Breast epithelium (tissue), 4 donors: ENCODE measurements at regions not wholly inside any gene's neighbourhood (a gene's known extent, or its start where the extent isn't known, plus 50 kb on each side); places are given as distances from the start of the nearest gene placed in this dataset.
A peak's percentile ranks its signal among the peaks of the same experiment; 100 is the strongest.

Experiments used
- DNase-seq, 2 donors: peaks; one replicate each; pipeline ENCODE4 v3.0.0-alpha.2; 2019; ENCODE audit warnings: low spot score in 2 of 2
- H3K27ac ChIP-seq, 2 donors: fragments of 200-600 bp; sonication (generic) in 1 of 2; one replicate each; pipeline ENCODE4 v1.5.1; 2016 to 2019; ENCODE audit warnings: mild to moderate bottlenecking in 1 of 2
- H3K27me3 ChIP-seq, 2 donors: fragments of 200-600 bp; sonication (generic) in 1 of 2; one replicate each; pipeline versions ENCODE4 v1.5.1 to v1.6.0; 2017 to 2019; ENCODE audit warnings: control low read depth in 1 of 2, mild to moderate bottlenecking in 1 of 2
- H3K36me3 ChIP-seq: fragments of 200-600 bp; one replicate; pipeline ENCODE4 v1.5.1; 2019
- H3K4me1 ChIP-seq, 2 donors: fragments of 200-600 bp; sonication (generic); one replicate each; pipeline ENCODE4 v1.5.1; 2016 to 2019; ENCODE audit warnings: control low read depth in 1 of 2
- H3K4me3 ChIP-seq, 3 donors: fragments of 200-600 bp; sonication (generic); 1 replicate in 2 of 3; 2 replicates in 1 of 3; pipeline ENCODE4 v1.5.1; 2016 to 2019; ENCODE audit warnings: mild to moderate bottlenecking in 3 of 3, moderate library complexity in 2 of 3
- H3K9me3 ChIP-seq, 2 donors: fragments of 200-600 bp; sonication (generic) in 1 of 2; one replicate each; pipeline ENCODE4 v1.5.1; 2016 to 2019; ENCODE audit warnings: control low read depth in 1 of 2
- CTCF ChIP-seq, 3 donors: fragments of 450-650 bp; IDR thresholded peaks; one replicate each; pipeline ENCODE4 v1.5.1; 2016 to 2017; ENCODE audit warnings: antibody characterized with exemption in 3 of 3, mild to moderate bottlenecking in 3 of 3, moderate library complexity in 3 of 3
- POLR2A ChIP-seq: fragments of 450-650 bp; IDR thresholded peaks from one replicate; pipeline ENCODE4 v1.6.1; 2016; ENCODE audit warnings: antibody characterized with exemption, mild to moderate bottlenecking, moderate library complexity
- POLR2AphosphoS5 ChIP-seq, 3 donors: sonication (generic); formaldehyde crosslinking; IDR thresholded peaks; one replicate each; pipeline ENCODE4 v1.6.1; 2017; ENCODE audit warnings: antibody characterized with exemption in 3 of 3
- intact Hi-C: fragments of 100-400 bp; cut with DNase I; formaldehyde crosslinking; loops from one replicate; pipeline ENCODE4 v1.15.1; 2023; ENCODE audit warnings: low total_unique reads

- no peak for TF ChIP-seq POLR2A
- peak in 1 of 3 donors; percentile 16 for TF ChIP-seq CTCF (IDR thresholded peaks at IDR 0.05)
- peak in 1 of 3 donors; percentile 11 for TF ChIP-seq POLR2AphosphoS5 (IDR thresholded peaks at IDR 0.05)
- Histone ChIP-seq H3K36me3 (no peaks in the 10 kb centered on the region), H3K27me3 (no peaks in the 10 kb centered on the region), H3K9me3 (no peaks in the 10 kb centered on the region), H3K27ac (no peak overlapping the region), H3K4me1 (no peaks in the 10 kb centered on the region), H3K4me3 (no peak overlapping the region)
- DNase-seq: peak in 1 of 2 donors; percentile 64
- intact Hi-C loops: loop anchor here (5.0 kb wide), 1 partner anchor 1060 kb away; no protein-coding TSS in a partner anchor
These were observed 714.8 kb downstream of the DHX35 start for GRCh38 chr20:39676857-39677391.

- Histone ChIP-seq H3K9me3 (no peaks in the 10 kb centered on the region), H3K4me3 (no peak overlapping the region), H3K4me1 (no peaks in the 10 kb centered on the region), H3K27me3 (no peaks in the 10 kb centered on the region), H3K27ac (no peak overlapping the region), H3K36me3 (no peaks in the 10 kb centered on the region)
- DNase-seq: no peak
- TF ChIP-seq CTCF (IDR thresholded peaks at IDR 0.05) (no peak), POLR2A (no peak), POLR2AphosphoS5 (IDR thresholded peaks at IDR 0.05) (no peak)
- intact Hi-C loops: loop anchor here (5.0 kb wide), 1 partner anchor 1061 kb away; no protein-coding TSS in a partner anchor
These were observed 714.1 kb downstream of the DHX35 start for GRCh38 chr20:39676241-39676640.

- H3K36me3 ChIP-seq: no peaks in the 10 kb centered on the region
- no peaks in the 10 kb centered on the region for H3K4me1 ChIP-seq
- no peak for TF ChIP-seq POLR2AphosphoS5 (IDR thresholded peaks at IDR 0.05)
- no peak for TF ChIP-seq CTCF (IDR thresholded peaks at IDR 0.05)
- TF ChIP-seq POLR2A: no peak
- intact Hi-C loops: loop anchor here (5.0 kb wide), 1 partner anchor 1062 kb away; no protein-coding TSS in a partner anchor
- no peak overlapping the region for H3K4me3 ChIP-seq
- no peak overlapping the region for H3K27ac ChIP-seq
- no peak for DNase-seq
- H3K9me3 ChIP-seq: no peaks in the 10 kb centered on the region
- no peaks in the 10 kb centered on the region for H3K27me3 ChIP-seq
These were observed 712.7 kb downstream of the DHX35 start for GRCh38 chr20:39674842-39675241.

- Histone ChIP-seq H3K27ac (no peak overlapping the region), H3K4me3 (no peak overlapping the region), H3K27me3 (no peaks in the 10 kb centered on the region), H3K4me1 (no peaks in the 10 kb centered on the region), H3K36me3 (no peaks in the 10 kb centered on the region), H3K9me3 (no peaks in the 10 kb centered on the region)
- intact Hi-C loops: no loop called here
- DNase-seq: no peak
- TF ChIP-seq POLR2A: no peak
- TF ChIP-seq POLR2AphosphoS5 (IDR thresholded peaks at IDR 0.05): no peak
- no peak for TF ChIP-seq CTCF (IDR thresholded peaks at IDR 0.05)
These were observed 708.8 kb downstream of the DHX35 start for GRCh38 chr20:39670988-39671387.

- DNase-seq: no peak
- intact Hi-C loops: no loop called here
- Histone ChIP-seq H3K27me3 (no peaks in the 10 kb centered on the region), H3K4me3 (no peak overlapping the region), H3K4me1 (no peaks in the 10 kb centered on the region), H3K36me3 (no peaks in the 10 kb centered on the region), H3K9me3 (no peaks in the 10 kb centered on the region), H3K27ac (no peak overlapping the region)
- no peak for TF ChIP-seq CTCF (IDR thresholded peaks at IDR 0.05)
- no peak for TF ChIP-seq POLR2A
- TF ChIP-seq POLR2AphosphoS5 (IDR thresholded peaks at IDR 0.05): no peak
These were observed 707.5 kb downstream of the DHX35 start for GRCh38 chr20:39669659-39670058.
